ENCODE measurements at regions not wholly inside any gene's neighbourhood (a gene's known extent, or its start where the extent isn't known, plus 50 kb on each side); places are given as distances from the start of the nearest gene placed in this dataset.

DNA sequence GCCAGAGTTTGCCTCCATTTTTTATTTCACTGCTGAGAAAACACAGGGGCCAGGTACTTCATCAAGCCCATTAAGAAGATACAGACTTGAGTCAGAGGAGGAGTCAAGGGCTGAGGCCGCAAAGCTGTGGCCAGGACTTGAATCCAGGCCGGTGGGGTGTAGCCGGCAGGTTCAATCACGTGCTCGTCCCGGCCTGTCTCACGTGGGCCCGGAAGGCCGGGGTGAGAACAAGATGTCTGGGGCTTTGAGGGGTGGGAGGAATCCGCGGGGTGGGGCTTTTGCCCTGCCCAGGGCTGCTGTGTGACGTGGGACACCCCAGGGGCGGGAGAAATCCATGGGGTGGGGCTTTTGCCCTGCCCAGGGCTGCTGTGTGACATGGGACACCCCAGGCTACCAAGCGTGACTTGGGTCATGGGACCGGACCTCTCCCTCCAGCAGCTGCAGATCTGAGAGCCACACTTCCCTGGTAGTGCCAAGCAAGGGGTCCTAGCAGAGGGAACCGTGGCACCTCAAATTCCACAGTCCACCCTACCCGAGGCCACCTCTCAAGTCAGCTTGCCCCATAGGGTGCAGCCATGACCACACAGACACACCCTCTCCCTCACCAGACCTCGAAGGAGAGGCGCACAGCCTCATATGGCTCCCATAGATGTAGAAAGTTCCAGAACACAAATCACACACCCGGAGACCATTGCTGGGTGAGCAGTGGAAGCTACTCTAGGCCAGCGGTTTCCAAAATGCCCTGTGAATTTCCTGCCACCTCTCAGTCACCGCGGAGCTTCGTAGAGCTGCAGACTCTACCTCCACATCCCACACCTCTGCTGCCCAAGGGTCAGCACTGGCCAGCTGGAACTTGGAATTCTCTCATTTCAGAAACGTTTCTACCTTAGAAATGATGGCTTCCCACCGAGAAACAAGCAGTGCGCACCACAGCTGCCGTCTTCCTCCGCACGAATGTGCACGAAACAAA lies 156.1 kb downstream of the DLL1 start:
- no peak for DNase-seq (ENCODE audit: low read depth)

GRCh38 chr6:170134031-170134470 lies 156.8 kb downstream of the DLL1 start:
- no peak for DNase-seq (ENCODE audit: low read depth)

DNA sequence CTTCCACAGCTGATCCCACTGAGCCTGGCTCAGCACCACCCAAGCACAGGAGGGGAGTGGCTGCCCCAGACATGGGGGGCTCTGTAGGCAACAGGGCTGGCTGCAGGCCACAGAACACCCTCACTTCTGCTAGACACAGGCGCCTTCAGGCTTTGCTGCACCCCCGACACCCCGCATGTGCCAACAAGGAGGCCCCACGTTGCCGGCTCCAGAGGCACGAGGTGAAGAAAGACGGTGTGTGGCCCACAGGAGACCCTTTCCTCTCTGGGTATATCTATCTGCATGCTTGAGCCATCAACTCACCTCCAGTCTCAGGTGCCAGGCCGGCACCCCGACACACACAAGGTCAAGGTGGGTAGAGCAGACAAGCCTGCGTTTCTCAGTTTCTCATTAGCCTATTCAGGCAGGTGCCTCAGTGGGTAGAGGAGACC lies 158.3 kb downstream of the DLL1 start:
- DNase-seq (ENCODE audit: low read depth) = no peak

- DNase-seq (ENCODE audit: low read depth) = no peak
These were observed 158.8 kb downstream of the DLL1 start for GRCh38 chr6:170132011-170132521.

GRCh38 chr6:170131351-170131750 lies 159.5 kb downstream of the DLL1 start:
- DNase-seq (ENCODE audit: low read depth) = no peak

GRCh38 chr6:170130771-170131241 lies 160.1 kb downstream of the DLL1 start:
- DNase-seq (ENCODE audit: low read depth) = no peak

GRCh38 chr6:170130201-170130621 lies 160.7 kb downstream of the DLL1 start:
- DNase-seq (ENCODE audit: low read depth) = no peak

GRCh38 chr6:170129691-170130171 lies 161.1 kb downstream of the DLL1 start:
- no peak for DNase-seq (ENCODE audit: low read depth)

DNA sequence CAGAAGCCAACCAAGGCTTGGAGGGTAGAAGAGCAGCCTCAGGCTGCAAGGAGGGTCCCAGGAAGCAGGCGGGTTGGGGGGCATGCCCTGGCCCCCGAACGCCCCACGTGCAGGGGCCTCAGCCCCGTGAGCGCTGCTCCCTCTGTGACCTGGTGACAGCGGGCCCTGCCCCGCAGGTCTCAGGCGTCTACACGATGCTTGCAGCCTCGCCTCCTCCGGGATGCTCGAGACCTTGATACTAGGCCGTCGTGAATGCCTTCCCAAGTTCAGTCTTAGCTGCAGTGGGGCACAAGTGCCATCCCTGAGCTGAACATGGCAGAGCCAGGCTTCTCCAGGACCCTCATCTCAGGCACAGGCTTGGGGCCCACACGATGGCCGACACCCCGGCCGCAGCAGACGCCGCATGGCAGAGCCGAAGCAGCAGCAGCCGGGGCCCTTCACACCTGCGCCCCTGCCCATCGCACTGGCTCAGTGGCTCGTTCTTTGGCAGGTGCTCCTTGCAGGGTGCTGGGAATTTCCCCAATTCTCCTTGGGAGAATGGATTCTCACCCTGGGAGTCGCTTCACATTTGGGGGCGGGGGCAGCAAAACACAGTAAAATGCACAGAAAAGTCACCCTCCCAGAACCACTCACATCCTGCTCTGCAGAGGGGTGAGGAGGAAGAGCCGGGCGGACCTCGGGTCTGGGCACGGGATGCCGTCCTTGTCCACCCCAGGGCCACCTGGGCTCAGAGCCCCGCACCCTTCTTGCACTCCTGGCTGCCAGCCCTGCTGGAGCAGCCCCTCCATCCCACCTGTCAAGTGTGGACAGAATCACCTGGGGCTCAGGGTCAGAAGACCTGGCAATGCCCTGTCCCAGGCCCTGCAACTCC lies 161.8 kb downstream of the DLL1 start:
- DNase-seq (ENCODE audit: low read depth) = no peak

DNA sequence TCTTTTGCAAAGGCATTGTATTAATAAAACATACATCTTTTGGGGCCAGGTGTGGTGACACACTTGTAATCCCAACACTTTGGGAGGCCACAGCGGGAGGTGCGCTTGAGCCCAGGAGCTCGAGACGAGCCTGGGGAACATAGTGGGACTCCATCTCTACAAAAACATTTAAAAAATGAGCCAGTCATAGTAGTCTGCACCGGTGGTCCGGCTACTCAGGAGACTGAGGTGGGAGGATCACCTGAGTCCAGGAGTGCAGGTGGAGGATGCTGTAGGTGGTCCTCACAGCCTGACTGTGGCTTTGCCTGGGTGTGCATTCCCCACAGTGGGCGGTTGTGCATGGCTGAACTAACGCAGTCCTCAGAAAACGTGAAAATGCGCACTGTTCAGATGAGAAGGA lies 162.5 kb downstream of the DLL1 start:
- no peak for DNase-seq (ENCODE audit: low read depth)

- DNase-seq (ENCODE audit: low read depth) = no peak
These were observed 163.7 kb downstream of the DLL1 start for GRCh38 chr6:170127151-170127550.

DNA sequence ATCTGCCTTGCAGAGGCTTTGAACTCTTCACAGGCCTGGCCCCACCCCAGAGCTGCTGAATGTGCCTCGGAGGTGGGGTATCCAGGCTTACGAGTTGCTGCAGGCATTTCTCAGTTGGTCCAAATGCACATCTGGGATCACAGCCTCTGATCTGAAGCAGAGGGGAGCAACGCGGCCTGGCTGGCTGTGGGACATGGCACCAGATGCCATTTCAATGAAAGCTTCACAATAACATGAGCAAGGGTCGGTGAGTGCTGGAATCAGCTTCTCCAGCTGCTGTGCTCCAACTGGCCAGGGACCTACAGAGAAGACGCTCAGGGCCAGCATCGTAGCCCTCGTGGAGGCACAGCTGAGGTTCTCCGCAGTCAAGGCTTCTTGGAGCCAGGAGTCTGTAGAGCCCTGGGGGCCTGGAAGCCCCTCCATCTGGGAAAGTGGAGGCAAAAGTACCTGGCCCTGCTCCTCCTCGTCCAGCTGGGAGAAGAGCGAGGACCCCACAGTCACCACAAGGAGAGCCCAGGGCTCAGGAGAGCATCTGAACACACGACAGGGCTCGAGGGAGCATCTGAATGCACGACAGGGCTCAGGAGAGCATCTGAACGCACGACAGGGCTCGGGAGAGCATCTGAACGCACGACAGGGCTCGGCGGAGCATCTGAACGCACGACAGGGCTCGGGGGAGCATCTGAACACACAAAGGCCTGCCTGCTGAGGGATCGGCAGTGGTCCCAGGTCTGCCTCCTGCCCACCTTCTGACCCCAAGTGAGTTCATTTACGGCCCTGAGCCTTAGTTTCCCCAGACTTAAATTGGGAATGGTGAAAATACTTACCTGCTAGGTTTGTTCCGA lies 165.2 kb downstream of the DLL1 start:
- no peak for DNase-seq (ENCODE audit: low read depth)

- no peak for DNase-seq (ENCODE audit: low read depth)
These were observed 166.0 kb downstream of the DLL1 start for GRCh38 chr6:170124836-170125235.

GRCh38 chr6:170124150-170124549 lies 166.7 kb downstream of the DLL1 start:
- no peak for DNase-seq (ENCODE audit: low read depth)

- no peak for DNase-seq (ENCODE audit: low read depth)
These were observed 168.2 kb downstream of the DLL1 start for GRCh38 chr6:170122651-170123050.

GRCh38 chr6:170117111-170117972 lies 173.5 kb downstream of the DLL1 start:
- no peak for DNase-seq (ENCODE audit: low read depth)

- DNase-seq (ENCODE audit: low read depth) = no peak
These were observed 174.2 kb downstream of the DLL1 start for GRCh38 chr6:170116636-170117035.

DNA sequence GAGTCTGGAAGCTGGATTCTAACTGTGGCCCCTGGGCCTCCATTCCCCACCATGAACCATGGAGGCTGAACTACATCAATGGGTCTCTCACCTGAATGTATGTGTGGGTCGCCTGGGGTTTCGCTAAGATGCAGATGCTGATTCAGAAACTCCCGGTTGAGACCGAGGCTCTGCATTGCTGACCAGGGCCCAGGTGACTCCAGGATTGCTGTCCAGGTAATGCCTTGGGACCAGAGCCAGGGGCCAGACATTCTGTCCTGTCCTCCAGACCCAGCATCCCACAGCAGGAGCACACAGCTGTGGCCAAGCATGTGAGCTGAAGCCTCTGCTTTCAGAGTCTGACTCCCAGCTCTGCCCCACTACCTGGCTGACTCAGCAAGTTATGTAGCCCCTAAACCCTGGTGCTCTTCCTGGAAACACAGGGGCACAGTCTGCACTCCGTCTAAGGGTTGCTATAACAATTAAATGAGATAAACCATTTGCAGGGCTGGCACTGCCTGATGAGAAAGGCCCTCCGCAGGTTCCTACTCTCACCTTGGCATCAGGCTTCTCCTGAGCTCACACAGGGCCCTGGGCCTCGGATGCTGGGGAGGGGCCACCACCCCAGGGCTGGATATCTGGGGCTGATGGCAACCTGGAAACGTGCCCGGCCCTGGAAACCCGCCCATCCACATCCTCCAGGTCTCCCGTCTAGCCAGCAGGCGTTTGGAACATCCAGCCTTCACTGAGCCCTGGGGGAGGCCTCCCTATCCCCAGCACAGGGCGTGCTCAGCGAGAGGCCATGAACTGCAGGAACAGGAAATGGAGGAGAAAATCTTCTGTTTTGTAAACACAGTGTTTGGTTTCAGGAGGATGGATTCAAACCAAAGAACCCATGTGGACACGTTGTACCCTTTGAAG lies 175.7 kb downstream of the DLL1 start:
- DNase-seq (ENCODE audit: low read depth) = no peak

All from GM04504 (cell line).